Small intestine (tissue), 7 donors: ENCODE measurements at regions not wholly inside any gene's neighbourhood (a gene's known extent, or its start where the extent isn't known, plus 50 kb on each side); places are given as distances from the start of the nearest gene placed in this dataset.

ENCODE experiments used
- DNase-seq, 2 donors: peaks; one replicate each; pipeline versions ENCODE4 v3.0.0 to v3.0.0-alpha.2; 2013
- FAIRE-seq: peaks from 2 replicates; lab custom pipeline; 2012; peaks lifted over from hg19 to GRCh38; lab: Jason Lieb, UNC
- H3K27ac ChIP-seq, 3 donors: one replicate each; pipeline ENCODE4 v1.5.1; 2013; ENCODE audit warnings: low read length in 2 of 3, mild to moderate bottlenecking in 2 of 3, control low read depth in 1 of 3, inconsistent platforms in 1 of 3, low read depth in 1 of 3, moderate library complexity in 1 of 3
- H3K27me3 ChIP-seq, 3 donors: one replicate each; pipeline ENCODE4 v1.6.1; 2013; ENCODE audit warnings: low read length in 3 of 3, inconsistent platforms in 1 of 3; ENCODE audit not compliant: control insufficient read depth in 3 of 3, insufficient read depth in 3 of 3
- H3K36me3 ChIP-seq, 3 donors: one replicate each; pipeline ENCODE4 v1.6.1; 2013; ENCODE audit warnings: low read length in 3 of 3, inconsistent platforms in 1 of 3, low read depth in 1 of 3, mild to moderate bottlenecking in 1 of 3, moderate library complexity in 1 of 3; ENCODE audit not compliant: control insufficient read depth in 3 of 3, insufficient read depth in 2 of 3
- H3K4me1 ChIP-seq, 3 donors: one replicate each; pipeline ENCODE4 v1.6.1; 2013; ENCODE audit warnings: low read length in 2 of 3, inconsistent platforms in 1 of 3, low read depth in 1 of 3, mild to moderate bottlenecking in 1 of 3, moderate library complexity in 1 of 3; ENCODE audit not compliant: control insufficient read depth in 3 of 3, insufficient read depth in 2 of 3
- H3K4me3 ChIP-seq, 3 donors: one replicate each; pipeline ENCODE4 v1.5.1; 2013; ENCODE audit warnings: low read length in 3 of 3, control low read depth in 1 of 3, inconsistent platforms in 1 of 3, low read depth in 1 of 3, mild to moderate bottlenecking in 1 of 3, moderate library complexity in 1 of 3
- H3K9me3 ChIP-seq, 2 donors: one replicate each; pipeline ENCODE4 v1.6.1; 2013; ENCODE audit warnings: low read depth in 1 of 2, low read length in 1 of 2; ENCODE audit not compliant: control insufficient read depth in 2 of 2, insufficient read depth in 1 of 2
- WGBS, 3 donors: extraction: QIAGEN DNeasy Blood & Tissue Kit; methylation state at CpG; one replicate each; pipeline ENCODE4 v1.1.7; 2013; 5-methylcytosine and 5-hydroxymethylcytosine counted together
- donor health status: healthy with polysubstance abuse.
- donor health status: control.
- donor health status: control.
- donor health status: Bipolar disorder and iron deficiency.
- donor health status: healthy.

DNA sequence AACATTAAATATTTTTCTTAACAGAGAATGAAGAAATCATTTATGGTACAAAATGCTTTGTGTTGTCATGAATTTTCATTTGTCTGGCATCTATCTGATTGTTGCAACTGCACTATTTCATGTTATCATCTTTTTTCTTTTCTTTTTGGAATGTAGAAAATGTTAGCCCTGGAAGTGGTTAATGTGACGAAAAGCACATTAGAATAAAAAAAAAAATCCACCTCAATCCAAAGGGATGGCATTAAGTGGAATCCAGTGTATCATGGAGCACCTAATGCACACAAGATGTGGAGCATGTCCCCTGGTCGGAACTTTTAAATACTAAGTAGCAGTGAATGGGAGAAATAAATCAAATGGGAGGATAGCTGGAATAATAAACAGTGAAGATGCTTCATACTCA is 172.9 kb upstream of the MCHR2 start:
- WGBS, 3 donors = 31 to 42% (median 33%) methylated on average over 2 of the region's 2 CpGs
- no peak for DNase-seq
- peaks cover 0 to 3% (median 0%) of the 10 kb centered on the region in 3 donors for H3K27me3 ChIP-seq
- FAIRE-seq = no peak
- no peaks in the 10 kb centered on the region for H3K9me3 ChIP-seq
- H3K27ac ChIP-seq = no peak overlapping the region
- H3K4me3 ChIP-seq = no peak overlapping the region
- H3K4me1 ChIP-seq = no peaks in the 10 kb centered on the region
- H3K36me3 ChIP-seq = no peaks in the 10 kb centered on the region

DNA sequence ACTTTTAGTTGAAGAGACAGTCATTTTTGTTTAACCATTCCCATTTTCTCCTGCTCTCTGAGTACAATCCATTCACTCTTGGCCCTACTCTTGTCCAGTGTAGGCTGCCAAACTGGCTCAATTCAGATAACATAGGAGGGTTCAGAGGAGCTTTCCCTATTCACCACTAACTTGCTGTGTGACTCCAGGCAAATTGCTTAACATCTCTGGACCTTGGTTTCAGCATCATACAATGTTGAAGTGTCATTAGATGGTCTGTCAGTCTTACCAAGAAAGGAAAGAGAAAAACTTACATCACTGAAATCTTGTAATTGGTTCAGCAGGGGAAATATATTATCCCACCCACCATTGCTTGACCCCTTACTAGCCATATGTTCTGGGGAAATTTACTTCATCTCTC is 171.4 kb upstream of the MCHR2 start:
- Histone ChIP-seq H3K9me3 (no peaks in the 10 kb centered on the region), H3K4me1 (no peaks in the 10 kb centered on the region), H3K4me3 (no peak overlapping the region), H3K36me3 (no peaks in the 10 kb centered on the region), H3K27me3 (peaks cover 0 to 3% (median 0%) of the 10 kb centered on the region in 3 donors), H3K27ac (no peak overlapping the region)
- FAIRE-seq (no peak), DNase-seq (no peak)

DNA sequence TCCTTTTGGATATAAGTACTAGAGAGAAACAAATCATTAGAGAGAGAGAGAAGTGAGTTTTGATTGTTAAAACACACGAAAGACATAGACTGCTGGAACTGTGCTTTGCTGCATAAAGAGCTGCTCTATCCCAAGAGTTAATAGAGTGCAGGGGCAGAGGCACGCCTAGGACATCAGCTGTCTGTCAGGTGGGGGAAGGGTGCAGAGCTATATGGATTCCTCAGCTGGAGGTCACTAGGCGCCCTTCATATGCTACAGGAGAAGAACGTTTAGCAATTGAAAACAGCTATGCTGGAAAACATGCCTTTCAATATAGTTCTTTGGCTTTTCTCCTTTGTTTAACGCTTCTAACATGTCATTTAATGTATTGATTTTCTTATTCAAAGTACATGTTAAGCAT is 169.0 kb upstream of the MCHR2 start:
- H3K27me3 ChIP-seq = no peaks in the 10 kb centered on the region
- no peak overlapping the region for H3K4me3 ChIP-seq
- DNase-seq (no peak), FAIRE-seq (no peak)
- H3K9me3 ChIP-seq = no peaks in the 10 kb centered on the region
- 29 to 44% (median 38%) methylated on average over 5 of the region's 5 CpGs for WGBS, 3 donors
- no peak overlapping the region for H3K27ac ChIP-seq
- no peaks in the 10 kb centered on the region for H3K36me3 ChIP-seq
- H3K4me1 ChIP-seq = no peaks in the 10 kb centered on the region

DNA sequence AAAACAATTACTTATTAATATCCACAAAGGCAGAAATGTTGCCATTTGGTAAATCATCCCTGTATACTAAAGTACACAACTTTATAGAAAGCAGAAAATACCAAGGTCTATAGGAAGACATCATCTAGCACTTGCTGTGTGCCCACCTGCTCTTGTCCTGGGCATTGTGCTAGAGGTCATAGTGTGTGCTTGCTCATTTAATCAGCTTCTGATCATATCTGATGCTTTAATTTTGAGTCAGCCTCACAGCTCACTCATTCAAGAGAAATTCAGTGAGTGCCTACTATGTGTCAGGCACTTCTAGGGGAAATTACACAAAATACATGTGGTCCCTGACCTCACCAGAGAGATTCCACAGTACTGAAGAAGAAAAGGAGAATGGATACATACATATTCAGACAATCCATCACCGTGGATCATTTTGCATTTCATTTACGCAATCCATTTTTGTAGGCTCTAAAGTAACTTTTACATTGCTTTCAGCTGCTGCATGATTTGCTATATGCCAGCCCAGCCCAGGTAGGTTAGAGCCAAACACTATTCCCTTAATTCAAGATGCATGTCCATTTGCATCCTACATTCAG is 167.9 kb upstream of the MCHR2 start:
- DNase-seq = no peak
- no peak for FAIRE-seq
- Histone ChIP-seq H3K36me3 (no peaks in the 10 kb centered on the region), H3K27ac (no peak overlapping the region), H3K4me1 (no peaks in the 10 kb centered on the region), H3K9me3 (no peaks in the 10 kb centered on the region), H3K27me3 (no peaks in the 10 kb centered on the region), H3K4me3 (no peak overlapping the region)
- 80 to 82% (median 81%) methylated on average over 2 of the region's 2 CpGs for WGBS, 3 donors

- FAIRE-seq (no peak), DNase-seq (no peak)
- no peaks in the 10 kb centered on the region for H3K4me1 ChIP-seq
- H3K27me3 ChIP-seq = no peaks in the 10 kb centered on the region
- no peaks in the 10 kb centered on the region for H3K9me3 ChIP-seq
- no peak overlapping the region for H3K27ac ChIP-seq
- WGBS, 3 donors = 20 to 54% (median 29%) methylated on average over 3 of the region's 3 CpGs
- no peak overlapping the region for H3K4me3 ChIP-seq
- H3K36me3 ChIP-seq = no peaks in the 10 kb centered on the region
Observed at GRCh38 chr6:100160930-100161329, 166.9 kb upstream of the MCHR2 start.

DNA sequence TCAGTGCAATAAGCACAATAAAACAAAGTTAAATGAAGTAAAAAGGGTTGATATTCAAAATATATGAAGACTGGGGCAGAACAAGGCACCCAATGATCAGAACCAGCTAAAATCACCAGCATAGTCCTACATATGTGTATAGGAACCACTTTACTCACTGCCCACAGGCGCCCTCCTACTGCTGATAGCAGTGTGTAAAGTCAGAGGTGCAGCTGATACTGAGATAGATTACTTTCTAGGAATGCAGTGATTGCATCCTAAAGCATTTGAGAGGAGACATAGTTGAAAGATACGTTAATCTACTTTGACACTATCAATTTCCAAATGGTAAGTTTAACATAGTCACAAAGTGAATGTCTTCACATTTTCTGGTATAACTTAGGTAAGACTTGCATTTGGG is 161.1 kb upstream of the MCHR2 start:
- no peak for DNase-seq
- WGBS, 3 donors = 25 to 36% (median 34%) methylated on average over 2 of the region's 2 CpGs

DNA sequence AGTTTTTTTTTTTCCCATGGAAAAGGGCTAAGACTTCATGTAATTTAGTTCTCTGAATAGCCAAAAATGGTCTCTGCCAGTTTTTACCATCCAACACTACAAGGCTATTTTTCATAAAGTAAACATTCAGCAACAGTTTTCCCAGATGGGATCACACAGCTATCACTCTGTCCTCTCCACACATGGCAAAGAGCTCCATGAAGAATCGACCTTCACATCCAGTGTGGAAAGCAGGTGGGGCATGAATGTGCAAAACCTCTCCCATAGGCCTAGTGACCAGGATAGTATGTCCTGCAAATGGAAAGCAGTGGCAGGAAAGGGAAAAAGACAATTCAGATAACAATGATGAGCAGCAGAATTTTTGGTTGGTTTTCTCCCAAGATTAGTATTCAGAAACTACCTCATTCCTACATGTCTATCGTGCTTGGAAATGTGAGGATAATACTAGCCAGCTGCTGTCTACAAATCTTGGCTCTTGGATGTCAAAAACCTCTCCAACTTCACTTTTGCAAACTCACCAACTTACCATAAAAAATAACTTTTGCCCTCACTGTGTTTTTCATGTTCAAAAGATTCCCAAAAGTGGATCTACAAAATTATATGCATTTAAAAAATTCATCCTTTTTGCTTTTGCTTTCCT is 159.7 kb upstream of the MCHR2 start:
- H3K36me3 ChIP-seq = no peaks in the 10 kb centered on the region
- FAIRE-seq = no peak
- 50 to 64% (median 57%) methylated on average over 2 of the region's 2 CpGs for WGBS, 3 donors

More for the DNA sequence above, 161.1 kb upstream of the MCHR2 start:
- no peak for FAIRE-seq
- H3K27ac ChIP-seq = no peak overlapping the region
- H3K36me3 ChIP-seq = no peaks in the 10 kb centered on the region
- H3K9me3 ChIP-seq = no peaks in the 10 kb centered on the region
- H3K27me3 ChIP-seq = no peaks in the 10 kb centered on the region
- H3K4me1 ChIP-seq = no peaks in the 10 kb centered on the region
- no peak overlapping the region for H3K4me3 ChIP-seq

GRCh38 chr6:100152201-100152600 is 158.2 kb upstream of the MCHR2 start:
- 52 to 78% (median 66%) methylated on average over 1 of the region's 1 CpG for WGBS, 3 donors
- no peak overlapping the region for H3K27ac ChIP-seq
- H3K4me1 ChIP-seq = no peaks in the 10 kb centered on the region
- no peak overlapping the region for H3K4me3 ChIP-seq
- no peaks in the 10 kb centered on the region for H3K27me3 ChIP-seq
- H3K9me3 ChIP-seq = no peaks in the 10 kb centered on the region
- H3K36me3 ChIP-seq = no peaks in the 10 kb centered on the region
- DNase-seq = no peak
- FAIRE-seq = no peak

More for the DNA sequence above, 159.7 kb upstream of the MCHR2 start:
- H3K27ac ChIP-seq = no peak overlapping the region
- H3K4me3 ChIP-seq = no peak overlapping the region
- no peaks in the 10 kb centered on the region for H3K9me3 ChIP-seq
- H3K27me3 ChIP-seq = no peaks in the 10 kb centered on the region
- no peak for DNase-seq
- no peaks in the 10 kb centered on the region for H3K4me1 ChIP-seq

DNA sequence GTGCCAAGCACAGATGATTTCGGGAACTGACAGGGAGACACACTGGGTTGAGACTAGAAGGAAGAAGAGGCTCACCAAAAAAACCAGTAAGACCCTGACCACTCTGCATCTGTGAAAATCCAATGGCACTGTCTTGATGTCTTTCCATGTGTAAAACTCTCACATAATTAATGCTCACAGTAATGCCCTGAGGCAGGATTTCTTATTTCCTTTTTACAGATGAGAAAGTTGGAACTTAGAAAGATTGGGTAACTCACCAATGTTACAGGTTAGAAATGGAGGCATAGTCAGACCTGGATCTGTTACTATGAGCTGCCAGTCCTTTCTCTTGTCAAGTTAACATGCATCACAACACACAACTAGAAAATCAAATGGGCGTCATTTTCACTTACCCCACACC is 151.0 kb upstream of the MCHR2 start:
- FAIRE-seq (no peak), DNase-seq (no peak)
- Histone ChIP-seq H3K4me3 (no peak overlapping the region), H3K4me1 (no peaks in the 10 kb centered on the region), H3K36me3 (no peaks in the 10 kb centered on the region), H3K9me3 (no peaks in the 10 kb centered on the region), H3K27me3 (peaks cover 0 to 2% (median 0%) of the 10 kb centered on the region in 3 donors), H3K27ac (no peak overlapping the region)
- 82 to 87% (median 85%) methylated on average over 2 of the region's 2 CpGs for WGBS, 3 donors
